ENCODE measurements at regions not wholly inside any gene's neighbourhood (a gene's known extent, or its start where the extent isn't known, plus 50 kb on each side); places are given as distances from the start of the nearest gene placed in this dataset.

- Histone ChIP-seq H3K79me1 (ENCODE audit: low read depth in 1 of 2, low read length in 2 of 2) (no peaks in the 10 kb centered on the region), H4K8ac (ENCODE audit: low read depth in 2 of 2, low read length in 2 of 2) (no peak overlapping the region), H3K9me3 (ENCODE audit: control insufficient read depth, insufficient read depth, low read length) (peaks cover 4% of the 10 kb centered on the region; the same call in 1 of the 2 replicates), H2AFZ (replicated peaks; ENCODE audit: low read length, poor library complexity) (no peak overlapping the region), H2BK120ac (ENCODE audit: low read depth, low read length) (no peak overlapping the region), H3K18ac (ENCODE audit: low read depth, low read length) (no peak overlapping the region), H3K14ac (replicated peaks; ENCODE audit: low read depth, low read length) (no peak overlapping the region), H3K4me3 (ENCODE audit: insufficient read depth, low read depth, low read length) (no peak overlapping the region), H3K9ac (ENCODE audit: low read depth, low read length) (no peak overlapping the region), H3K36me3 (ENCODE audit: control insufficient read depth, insufficient read depth, low read length) (no peaks in the 10 kb centered on the region), H3K4me2 (ENCODE audit: low read depth, low read length) (no peak overlapping the region), H3K27me3 (ENCODE audit: control insufficient read depth, insufficient read depth, low read length) (no peaks in the 10 kb centered on the region), H2AK5ac (ENCODE audit: low read depth, low read length) (no peak overlapping the region), H3K4ac (ENCODE audit: low read depth, low read length) (no peak overlapping the region), H2BK5ac (ENCODE audit: low read depth, low read length, poor library complexity, severe bottlenecking) (no peak overlapping the region), H4K20me1 (ENCODE audit: insufficient read depth, low read length) (no peaks in the 10 kb centered on the region), H2BK15ac (ENCODE audit: low read depth, low read length) (no peak overlapping the region), H2BK20ac (ENCODE audit: low read depth, low read length) (no peak overlapping the region), H4K5ac (ENCODE audit: low read depth, low read length) (no peak overlapping the region), H3K23ac (ENCODE audit: low read depth, low read length) (no peak overlapping the region), H4K91ac (ENCODE audit: insufficient read depth, low read depth, low read length) (no peak overlapping the region), H3K27ac (ENCODE audit: insufficient read depth, low read length) (no peak overlapping the region), H2AK9ac (replicated peaks; ENCODE audit: low read depth, low read length, poor library complexity) (no peak overlapping the region), H3K4me1 (ENCODE audit: control insufficient read depth, insufficient read depth, low read length) (no peaks in the 10 kb centered on the region), H3K9me1 (ENCODE audit: insufficient read depth, low read length) (no peaks in the 10 kb centered on the region), H3K56ac (ENCODE audit: extremely low read depth, insufficient read depth, low read length) (no peak overlapping the region)
- POLR2A ChIA-PET (ENCODE audit: unreplicated experiment) = no interaction called here
- TF ChIP-seq POLR2A (IDR thresholded peaks at IDR 0.05; ENCODE audit: low read depth, low read length) = no peak
- no peak for TF ChIP-seq CHD1 (IDR thresholded peaks at IDR 0.05; ENCODE audit: low read depth, low read length)
- TF ChIP-seq RCOR1 (IDR thresholded peaks at IDR 0.05; ENCODE audit: insufficient replicate concordance, low read length) = no peak
- no peak for TF ChIP-seq MAZ (IDR thresholded peaks at IDR 0.05; ENCODE audit: borderline replicate concordance, low read depth, low read length)
- TF ChIP-seq, protein P1, sequence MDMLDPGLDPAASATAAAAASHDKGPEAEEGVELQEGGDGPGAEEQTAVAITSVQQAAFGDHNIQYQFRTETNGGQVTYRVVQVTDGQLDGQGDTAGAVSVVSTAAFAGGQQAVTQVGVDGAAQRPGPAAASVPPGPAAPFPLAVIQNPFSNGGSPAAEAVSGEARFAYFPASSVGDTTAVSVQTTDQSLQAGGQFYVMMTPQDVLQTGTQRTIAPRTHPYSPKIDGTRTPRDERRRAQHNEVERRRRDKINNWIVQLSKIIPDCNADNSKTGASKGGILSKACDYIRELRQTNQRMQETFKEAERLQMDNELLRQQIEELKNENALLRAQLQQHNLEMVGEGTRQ (IDR thresholded peaks at IDR 0.05; ENCODE audit: low read depth, low read length) = no peak
- TF ChIP-seq CEBPB (IDR thresholded peaks at IDR 0.05; ENCODE audit: low read depth, low read length) = no peak
- TF ChIP-seq BHLHE40 (IDR thresholded peaks at IDR 0.05; ENCODE audit: low read depth, low read length) = no peak
- TF ChIP-seq MXI1 (IDR thresholded peaks at IDR 0.05; ENCODE audit: borderline replicate concordance, low read depth, low read length) = no peak
- no peak for TF ChIP-seq ELK1 (IDR thresholded peaks at IDR 0.05; ENCODE audit: borderline replicate concordance, low read depth, low read length)
- no peak for TF ChIP-seq NFE2L2 (IDR thresholded peaks at IDR 0.05; ENCODE audit: low read depth, low read length)
- no peak for TF ChIP-seq RFX5 (IDR thresholded peaks at IDR 0.05; ENCODE audit: low read depth, low read length)
- TF ChIP-seq, protein P2, sequence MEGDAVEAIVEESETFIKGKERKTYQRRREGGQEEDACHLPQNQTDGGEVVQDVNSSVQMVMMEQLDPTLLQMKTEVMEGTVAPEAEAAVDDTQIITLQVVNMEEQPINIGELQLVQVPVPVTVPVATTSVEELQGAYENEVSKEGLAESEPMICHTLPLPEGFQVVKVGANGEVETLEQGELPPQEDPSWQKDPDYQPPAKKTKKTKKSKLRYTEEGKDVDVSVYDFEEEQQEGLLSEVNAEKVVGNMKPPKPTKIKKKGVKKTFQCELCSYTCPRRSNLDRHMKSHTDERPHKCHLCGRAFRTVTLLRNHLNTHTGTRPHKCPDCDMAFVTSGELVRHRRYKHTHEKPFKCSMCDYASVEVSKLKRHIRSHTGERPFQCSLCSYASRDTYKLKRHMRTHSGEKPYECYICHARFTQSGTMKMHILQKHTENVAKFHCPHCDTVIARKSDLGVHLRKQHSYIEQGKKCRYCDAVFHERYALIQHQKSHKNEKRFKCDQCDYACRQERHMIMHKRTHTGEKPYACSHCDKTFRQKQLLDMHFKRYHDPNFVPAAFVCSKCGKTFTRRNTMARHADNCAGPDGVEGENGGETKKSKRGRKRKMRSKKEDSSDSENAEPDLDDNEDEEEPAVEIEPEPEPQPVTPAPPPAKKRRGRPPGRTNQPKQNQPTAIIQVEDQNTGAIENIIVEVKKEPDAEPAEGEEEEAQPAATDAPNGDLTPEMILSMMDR (conservative IDR thresholded peaks at IDR 0.05; ENCODE audit: low read depth, low read length) = no peak
- dilution Hi-C loops (cut with HindIII; ENCODE audit: low sequenced_read_pairs, unreplicated experiment) (no loop called here), in situ Hi-C loops (cut with MboI; ENCODE audit: low sequenced_read_pairs) (no loop called here), intact Hi-C loops (cut with micrococcal nuclease) (no loop called here)
- no TSS peak for BruUV-seq (replicated peaks)
- no CpG with 5 or more reads among the region's 2 CpGs for WGBS, 2 experiments (ENCODE audit: extremely low coverage in 2 of 2, insufficient read length in 1 of 2)
- no peak for DNase-seq
- CTCF ChIA-PET = no interaction called here
- ATAC-seq (ENCODE audit: low read depth) = no peak
These were observed 656.3 kb downstream of the ZNF385D start for GRCh38 chr3:21094686-21095085.
